ENCODE measurements at regions not wholly inside any gene's neighbourhood (a gene's known extent, or its start where the extent isn't known, plus 50 kb on each side); places are given as distances from the start of the nearest gene placed in this dataset.
"Not testable (repeated sequence)": the region's sequence is repeated elsewhere in the genome, so short reads cannot be mapped to it uniquely, and the experiment has no call there.

GRCh38 chr14:55781046-55781445, 201.0 kb downstream of the KTN1 start:
- Histone ChIP-seq H3K27me3 (no peaks in the 10 kb centered on the region), H3K36me3 (no peaks in the 10 kb centered on the region), H3K9me3 (no peaks in the 10 kb centered on the region), H3K4me1 (ENCODE audit: insufficient read depth) (no peaks in the 10 kb centered on the region), H3K4me3 (no peak overlapping the region), H3K27ac (no peak overlapping the region)
- intact Hi-C loops (cut with DNase I) = no loop called here
- WGBS, 3 donors = 48 to 60% (median 58%) methylated on average over 5 of the region's 5 CpGs
- no peak for DNase-seq
- TF ChIP-seq CTCF (IDR thresholded peaks at IDR 0.05) (no peak), POLR2A (IDR thresholded peaks at IDR 0.05) (no peak), EP300 (IDR thresholded peaks at IDR 0.05) (no peak)

GRCh38 chr14:55782166-55782565, 202.2 kb downstream of the KTN1 start:
- Histone ChIP-seq H3K36me3 (no peaks in the 10 kb centered on the region), H3K9me3 (no peaks in the 10 kb centered on the region), H3K4me1 (ENCODE audit: insufficient read depth) (no peaks in the 10 kb centered on the region), H3K27me3 (no peaks in the 10 kb centered on the region), H3K27ac (no peak overlapping the region), H3K4me3 (no peak overlapping the region)
- TF ChIP-seq EP300 (IDR thresholded peaks at IDR 0.05) = no peak
- no peak for DNase-seq
- intact Hi-C loops (cut with DNase I) = no loop called here

GRCh38 chr14:55789406-55789805, 209.4 kb downstream of the KTN1 start:
- 94 to 97% (median 97%) methylated on average over 2 of the region's 2 CpGs for whole genome bisulfite sequencing, 3 donors
- H3K27me3 ChIP-seq = no peaks in the 10 kb centered on the region

GRCh38 chr14:55794655-55795595, 214.9 kb downstream of the KTN1 start:
- H3K4me1 ChIP-seq (ENCODE audit: insufficient read depth) = no peaks in the 10 kb centered on the region
- no peaks in the 10 kb centered on the region for H3K27me3 ChIP-seq
- no peak overlapping the region for H3K27ac ChIP-seq
- intact Hi-C loops (cut with DNase I) = no loop called here
- H3K4me3 ChIP-seq = no peak overlapping the region
- H3K36me3 ChIP-seq = no peaks in the 10 kb centered on the region
- TF ChIP-seq CTCF (IDR thresholded peaks at IDR 0.05) (no peak), EP300 (IDR thresholded peaks at IDR 0.05) (no peak), POLR2A (IDR thresholded peaks at IDR 0.05) (no peak)
- H3K9me3 ChIP-seq = no peaks in the 10 kb centered on the region
- 86 to 89% (median 88%) methylated on average over 6 of the region's 6 CpGs for WGBS, 3 donors
- no peak for DNase-seq

More at GRCh38 chr14:55789406-55789805, 209.4 kb downstream of the KTN1 start:
- intact Hi-C loops (cut with DNase I) = no loop called here
- H3K4me3 ChIP-seq = no peak overlapping the region
- no peaks in the 10 kb centered on the region for H3K36me3 ChIP-seq
- no peak for DNase-seq
- no peaks in the 10 kb centered on the region for H3K4me1 ChIP-seq (ENCODE audit: insufficient read depth)
- H3K9me3 ChIP-seq = no peaks in the 10 kb centered on the region
- H3K27ac ChIP-seq = no peak overlapping the region
- TF ChIP-seq CTCF (IDR thresholded peaks at IDR 0.05) (no peak), POLR2A (IDR thresholded peaks at IDR 0.05) (no peak), EP300 (IDR thresholded peaks at IDR 0.05) (no peak)

- H3K4me1 ChIP-seq (ENCODE audit: insufficient read depth); intact Hi-C loops (cut with DNase I); H3K36me3 ChIP-seq; H3K27ac ChIP-seq; H3K9me3 ChIP-seq; H3K4me3 ChIP-seq; H3K27me3 ChIP-seq; DNase-seq: not testable (repeated sequence)
- WGBS, 3 donors = 92 to 96% (median 93%) methylated on average over 3 of the region's 3 CpGs
These were observed 216.5 kb downstream of the KTN1 start for GRCh38 chr14:55796513-55796912.

All from ovary (tissue), 7 donors.